ENCODE measurements at regions not wholly inside any gene's neighbourhood (a gene's known extent, or its start where the extent isn't known, plus 50 kb on each side); places are given as distances from the start of the nearest gene placed in this dataset.

DNA sequence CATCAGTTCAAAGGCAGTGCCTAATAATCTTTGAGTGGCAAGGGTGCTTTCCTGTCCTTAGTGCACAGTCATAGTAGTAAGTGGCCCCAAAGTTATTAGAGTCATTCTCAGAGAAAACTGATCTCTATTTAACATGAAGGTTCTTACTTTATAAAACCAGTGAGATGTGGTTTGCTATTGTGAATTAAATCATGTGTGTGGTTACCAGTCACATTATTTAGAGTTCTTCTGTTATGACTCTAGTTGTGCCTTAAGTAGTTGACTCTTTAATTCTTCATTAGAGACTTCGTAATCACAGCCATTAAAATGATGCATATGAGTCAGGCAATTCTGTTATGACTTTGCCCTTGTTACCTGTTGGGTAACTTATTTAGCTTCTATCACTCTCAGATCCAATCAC is 1392.9 kb upstream of the ACVR2A start (continued):
- TF ChIP-seq, protein P1, sequence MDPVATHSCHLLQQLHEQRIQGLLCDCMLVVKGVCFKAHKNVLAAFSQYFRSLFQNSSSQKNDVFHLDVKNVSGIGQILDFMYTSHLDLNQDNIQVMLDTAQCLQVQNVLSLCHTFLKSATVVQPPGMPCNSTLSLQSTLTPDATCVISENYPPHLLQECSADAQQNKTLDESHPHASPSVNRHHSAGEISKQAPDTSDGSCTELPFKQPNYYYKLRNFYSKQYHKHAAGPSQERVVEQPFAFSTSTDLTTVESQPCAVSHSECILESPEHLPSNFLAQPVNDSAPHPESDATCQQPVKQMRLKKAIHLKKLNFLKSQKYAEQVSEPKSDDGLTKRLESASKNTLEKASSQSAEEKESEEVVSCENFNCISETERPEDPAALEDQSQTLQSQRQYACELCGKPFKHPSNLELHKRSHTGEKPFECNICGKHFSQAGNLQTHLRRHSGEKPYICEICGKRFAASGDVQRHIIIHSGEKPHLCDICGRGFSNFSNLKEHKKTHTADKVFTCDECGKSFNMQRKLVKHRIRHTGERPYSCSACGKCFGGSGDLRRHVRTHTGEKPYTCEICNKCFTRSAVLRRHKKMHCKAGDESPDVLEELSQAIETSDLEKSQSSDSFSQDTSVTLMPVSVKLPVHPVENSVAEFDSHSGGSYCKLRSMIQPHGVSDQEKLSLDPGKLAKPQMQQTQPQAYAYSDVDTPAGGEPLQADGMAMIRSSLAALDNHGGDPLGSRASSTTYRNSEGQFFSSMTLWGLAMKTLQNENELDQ (tag by site-specific recombination; IDR thresholded peaks at IDR 0.05; ENCODE audit: low read depth), result no peak
- TF ChIP-seq ZSCAN16 (tag by site-specific recombination; IDR thresholded peaks at IDR 0.05) (no peak), ZBTB44 (tag by site-specific recombination; IDR thresholded peaks at IDR 0.05) (no peak), MEIS1 (CRISPR knock-in tag; IDR thresholded peaks at IDR 0.05; ENCODE audit: borderline replicate concordance) (no peak), ZNF530 (tag by site-specific recombination; IDR thresholded peaks at IDR 0.05; ENCODE audit: low read depth) (no peak), REPIN1 (tag by site-specific recombination; IDR thresholded peaks at IDR 0.05; ENCODE audit: low read depth) (no peak), ZNF37A (tag by site-specific recombination; IDR thresholded peaks at IDR 0.05) (no peak), ZNF398 (tag by site-specific recombination; IDR thresholded peaks at IDR 0.05) (no peak), ZSCAN23 (tag by site-specific recombination; IDR thresholded peaks at IDR 0.05) (no peak), ZNF747 (tag by site-specific recombination; IDR thresholded peaks at IDR 0.05) (no peak), ZNF544 (tag by site-specific recombination; IDR thresholded peaks at IDR 0.05) (no peak), ZNF785 (tag by site-specific recombination; IDR thresholded peaks at IDR 0.05) (no peak), KLF7 (tag by site-specific recombination; IDR thresholded peaks at IDR 0.05; ENCODE audit: borderline replicate concordance) (no peak)
- TF ChIP-seq, protein P2, sequence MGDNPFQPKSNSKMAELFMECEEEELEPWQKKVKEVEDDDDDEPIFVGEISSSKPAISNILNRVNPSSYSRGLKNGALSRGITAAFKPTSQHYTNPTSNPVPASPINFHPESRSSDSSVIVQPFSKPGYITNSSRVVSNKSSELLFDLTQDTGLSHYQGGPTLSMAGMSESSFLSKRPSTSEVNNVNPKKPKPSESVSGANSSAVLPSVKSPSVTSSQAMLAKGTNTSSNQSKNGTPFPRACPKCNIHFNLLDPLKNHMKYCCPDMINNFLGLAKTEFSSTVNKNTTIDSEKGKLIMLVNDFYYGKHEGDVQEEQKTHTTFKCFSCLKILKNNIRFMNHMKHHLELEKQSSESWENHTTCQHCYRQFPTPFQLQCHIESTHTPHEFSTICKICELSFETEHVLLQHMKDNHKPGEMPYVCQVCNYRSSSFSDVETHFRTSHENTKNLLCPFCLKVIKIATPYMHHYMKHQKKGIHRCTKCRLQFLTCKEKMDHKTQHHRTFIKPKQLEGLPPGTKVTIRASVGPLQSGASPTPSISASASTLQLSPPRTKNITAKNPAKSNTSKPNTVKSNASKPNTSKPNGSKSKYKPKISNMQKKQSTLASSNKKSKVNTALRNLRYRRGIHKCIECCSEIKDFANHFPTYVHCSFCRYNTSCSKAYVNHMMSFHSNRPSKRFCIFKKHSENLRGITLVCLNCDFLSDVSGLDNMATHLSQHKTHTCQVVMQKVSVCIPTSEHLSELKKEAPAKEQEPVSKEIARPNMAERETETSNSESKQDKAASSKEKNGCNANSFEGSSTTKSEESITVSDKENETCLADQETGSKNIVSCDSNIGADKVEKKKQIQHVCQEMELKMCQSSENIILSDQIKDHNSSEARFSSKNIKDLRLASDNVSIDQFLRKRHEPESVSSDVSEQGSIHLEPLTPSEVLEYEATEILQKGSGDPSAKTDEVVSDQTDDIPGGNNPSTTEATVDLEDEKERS (tag by site-specific recombination; IDR thresholded peaks at IDR 0.05), result no peak

DNA sequence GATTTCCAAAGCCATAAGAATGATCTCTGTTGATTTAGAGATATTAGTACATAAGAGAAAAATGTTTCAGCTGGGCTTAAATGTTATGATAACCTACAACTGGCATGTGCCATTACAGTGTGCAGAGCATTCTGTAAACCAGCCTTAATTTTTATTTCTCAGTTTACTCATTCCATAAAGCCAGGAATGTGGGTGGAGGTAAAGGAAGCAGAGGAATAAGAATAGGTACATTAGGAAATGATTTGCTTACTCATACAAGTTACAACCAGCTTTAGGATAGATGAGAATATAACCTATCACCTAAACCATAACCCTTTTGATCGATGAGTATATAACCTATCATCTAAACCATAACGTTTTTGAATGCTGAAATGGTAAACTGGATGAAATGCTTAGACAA is 1394.7 kb upstream of the ACVR2A start:
- POLR2A ChIA-PET, result no interaction called here
- TF ChIP-seq ZNF341 (tag by site-specific recombination; IDR thresholded peaks at IDR 0.05; ENCODE audit: low read depth) (no peak), SCRT1 (tag by site-specific recombination; IDR thresholded peaks at IDR 0.05; ENCODE audit: borderline replicate concordance) (no peak), MEIS1 (CRISPR knock-in tag; IDR thresholded peaks at IDR 0.05; ENCODE audit: borderline replicate concordance) (no peak), ELK4 (IDR thresholded peaks at IDR 0.05; ENCODE audit: borderline replicate concordance, low read depth, low read length) (no peak), ZBTB10 (tag by site-specific recombination; IDR thresholded peaks at IDR 0.05) (no peak), ZNF791 (tag by site-specific recombination; IDR thresholded peaks at IDR 0.05) (no peak)
- TF ChIP-seq, protein P2 (tag by site-specific recombination; IDR thresholded peaks at IDR 0.05), result no peak

More for the DNA sequence above, 1394.7 kb upstream of the ACVR2A start:
- H3K4me3 ChIP-seq (ENCODE audit: low read depth, low read length), result no peak overlapping the region
- no peak overlapping the region for H3K27ac ChIP-seq (ENCODE audit: extremely low read depth, low read depth, low read length)
- no peaks in the 10 kb centered on the region for H3K9me3 ChIP-seq (ENCODE audit: control insufficient read depth, insufficient read depth, low read depth, low read length)
- CTCF ChIA-PET, result no interaction called here
- no peaks in the 10 kb centered on the region for H3K4me1 ChIP-seq (ENCODE audit: control insufficient read depth, insufficient read depth, low read length)
- no peaks in the 10 kb centered on the region for H3K36me3 ChIP-seq (ENCODE audit: control insufficient read depth in 2 of 2, insufficient read depth in 1 of 2, low read length in 2 of 2)

All from HEK293 (cell line).